A172 (cell line): ENCODE measurements at regions not wholly inside any gene's neighbourhood (a gene's known extent, or its start where the extent isn't known, plus 50 kb on each side); places are given as distances from the start of the nearest gene placed in this dataset.

ENCODE experiments used
- DNase-seq: peaks from one replicate; pipeline ENCODE4 v3.0.0-alpha.2; 2015; ENCODE audit warnings: low spot score

- DNase-seq: no peak
Observed at GRCh38 chr9:107951511-107951910, 461.9 kb upstream of the KLF4 start.

- no peak for DNase-seq
Observed at GRCh38 chr9:107949061-107949460, 459.5 kb upstream of the KLF4 start.

- peak; percentile 61 for DNase-seq
Observed at GRCh38 chr9:107948601-107949000, 459.0 kb upstream of the KLF4 start.

DNA sequence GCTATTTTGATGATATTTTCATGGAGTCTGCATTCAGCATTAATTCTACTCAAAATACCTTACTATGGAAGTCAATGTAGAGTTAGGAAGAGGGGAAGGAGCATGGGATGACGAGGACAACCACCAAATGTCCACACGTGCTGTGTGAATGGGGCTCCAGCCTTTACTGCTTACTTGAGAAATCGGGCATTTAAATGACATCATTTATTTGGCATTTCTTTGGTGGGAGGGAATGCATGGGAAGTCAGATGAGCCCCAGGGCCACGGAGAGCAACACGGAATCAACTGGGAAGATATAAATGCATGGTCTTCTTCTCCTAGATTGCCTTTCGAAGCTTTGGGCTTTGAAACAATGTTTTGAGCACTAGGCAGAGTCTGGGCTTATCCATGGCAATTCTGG lies 458.5 kb upstream of the KLF4 start:
- DNase-seq: peak; percentile 38

GRCh38 chr9:107946364-107947141 lies 457.0 kb upstream of the KLF4 start:
- no peak for DNase-seq

DNA sequence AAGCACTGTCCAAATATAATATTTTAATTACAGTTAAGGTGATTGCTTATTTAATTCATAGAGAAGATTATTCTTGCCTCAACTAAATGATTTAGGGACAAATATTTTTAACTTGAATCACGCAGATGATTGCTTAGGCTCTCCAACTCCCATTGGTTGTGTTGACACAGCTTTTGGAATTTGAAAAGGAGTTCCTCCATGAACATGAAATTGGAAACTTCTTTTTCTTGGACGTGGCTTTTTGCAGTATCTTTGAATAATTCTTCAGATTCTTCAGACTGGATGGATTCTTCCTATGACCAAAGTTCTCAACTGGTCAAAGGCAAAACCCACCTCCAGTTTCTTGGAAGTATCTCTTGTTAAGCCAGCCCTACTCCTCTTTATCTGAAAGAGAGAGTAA lies 456.4 kb upstream of the KLF4 start:
- no peak for DNase-seq

DNA sequence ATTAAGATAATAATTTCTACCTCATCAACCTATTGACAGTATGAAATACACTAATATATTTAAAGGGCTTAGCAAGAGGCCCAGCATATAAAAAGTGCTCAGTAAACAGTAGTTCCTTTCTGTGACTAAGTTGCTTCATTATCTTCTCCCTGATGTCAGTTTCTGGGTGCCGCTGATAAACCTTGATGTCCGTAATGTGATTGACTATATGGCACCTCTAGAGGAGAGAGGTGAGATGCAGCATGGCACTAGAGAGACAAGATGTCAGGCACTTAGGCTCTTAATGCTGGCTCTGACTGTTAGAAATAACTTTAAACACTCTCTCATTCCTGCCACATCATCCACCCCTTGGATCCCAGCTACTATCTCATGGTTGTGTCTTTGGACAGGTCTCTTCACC lies 455.9 kb upstream of the KLF4 start:
- DNase-seq: no peak

DNA sequence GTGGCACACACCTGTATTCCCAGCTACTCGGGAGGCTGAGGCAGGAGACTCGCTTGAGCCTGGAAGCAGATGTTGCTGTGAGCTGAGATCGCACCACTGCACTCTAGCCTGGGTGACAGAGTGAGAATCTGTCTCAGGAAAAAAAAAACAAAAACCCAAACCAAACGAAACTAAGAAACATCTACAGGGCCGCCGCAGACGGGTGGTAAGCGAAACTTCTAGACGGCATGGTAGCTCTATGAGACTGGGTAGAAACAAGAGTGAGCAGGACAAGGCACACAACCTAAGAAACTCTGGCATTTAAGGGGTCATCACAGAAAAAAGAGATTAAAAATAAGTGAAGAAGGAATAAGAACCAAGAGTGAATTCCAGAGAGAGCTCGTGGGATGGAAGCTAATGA lies 454.8 kb upstream of the KLF4 start:
- no peak for DNase-seq

- no peak for DNase-seq
Observed at GRCh38 chr9:107943901-107944300, 454.3 kb upstream of the KLF4 start.

DNA sequence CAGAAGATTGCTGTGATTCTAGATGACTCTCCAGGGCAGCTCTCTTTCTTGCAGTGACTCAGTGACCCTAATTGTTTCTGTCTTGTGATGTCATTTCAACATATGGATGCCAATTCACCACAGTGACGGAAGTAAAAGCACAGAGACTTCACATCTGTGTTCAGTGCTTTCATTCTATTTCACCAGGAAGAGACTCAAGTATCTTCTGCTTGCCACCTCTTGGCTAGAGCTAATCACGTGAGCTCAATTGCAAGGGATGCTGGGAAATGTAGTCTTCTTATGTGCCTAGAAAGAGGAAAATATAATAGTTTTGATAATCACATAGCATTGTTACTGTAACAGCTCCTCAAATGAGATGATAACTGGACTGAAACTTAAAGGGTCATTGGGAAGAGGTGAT lies 453.3 kb upstream of the KLF4 start:
- no peak for DNase-seq

GRCh38 chr9:107942291-107942690 lies 452.7 kb upstream of the KLF4 start:
- DNase-seq: no peak

- no peak for DNase-seq
Observed at GRCh38 chr9:107940616-107941595, 451.3 kb upstream of the KLF4 start.

DNA sequence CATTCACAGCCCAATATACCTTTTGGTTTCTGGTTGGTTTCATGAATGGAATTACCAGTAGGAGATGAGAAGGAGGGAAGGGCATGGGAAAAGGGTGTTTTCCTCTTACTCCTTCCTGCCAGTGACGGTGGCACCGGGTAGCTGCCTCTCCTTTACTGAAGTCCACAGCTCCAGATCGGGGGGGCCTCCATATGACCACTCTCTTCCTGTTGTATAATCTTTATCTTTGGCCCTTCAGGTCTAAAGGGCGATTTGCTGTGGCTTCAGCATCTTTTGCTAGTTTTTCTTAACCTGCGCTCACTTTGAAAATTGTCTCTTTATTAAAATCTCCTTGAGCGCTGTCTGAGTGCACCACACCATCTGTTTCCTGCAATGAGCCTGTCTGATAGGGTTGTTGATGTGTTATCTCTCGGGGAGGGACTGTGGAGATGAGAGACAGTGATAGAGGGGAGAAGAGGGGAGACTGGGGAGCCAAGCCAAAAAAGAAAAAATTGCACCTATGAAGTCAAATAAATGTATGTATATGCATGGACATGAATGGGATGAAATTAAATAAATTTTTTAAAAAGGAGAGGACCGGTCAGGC lies 449.3 kb upstream of the KLF4 start:
- no peak for DNase-seq

GRCh38 chr9:107935931-107936330 lies 446.4 kb upstream of the KLF4 start:
- DNase-seq: no peak

DNA sequence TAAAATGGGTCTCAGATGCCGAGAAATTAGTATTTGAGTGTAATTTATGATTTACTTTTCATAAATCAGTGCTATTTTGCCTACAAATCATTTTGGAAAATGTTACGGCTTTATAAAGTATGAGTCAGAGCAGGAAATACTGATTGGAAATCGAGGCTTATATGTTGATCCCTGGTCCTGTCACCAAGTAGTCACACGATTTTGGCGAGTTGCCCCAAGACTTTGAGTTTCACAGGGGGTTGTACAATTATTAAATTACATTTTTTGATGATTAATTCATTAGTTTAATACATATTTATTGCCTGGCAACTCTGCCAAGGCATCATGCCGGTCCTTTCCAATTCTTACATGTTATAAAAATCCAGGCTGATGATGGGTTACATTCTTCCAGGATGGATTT lies 443.9 kb upstream of the KLF4 start:
- no peak for DNase-seq

DNA sequence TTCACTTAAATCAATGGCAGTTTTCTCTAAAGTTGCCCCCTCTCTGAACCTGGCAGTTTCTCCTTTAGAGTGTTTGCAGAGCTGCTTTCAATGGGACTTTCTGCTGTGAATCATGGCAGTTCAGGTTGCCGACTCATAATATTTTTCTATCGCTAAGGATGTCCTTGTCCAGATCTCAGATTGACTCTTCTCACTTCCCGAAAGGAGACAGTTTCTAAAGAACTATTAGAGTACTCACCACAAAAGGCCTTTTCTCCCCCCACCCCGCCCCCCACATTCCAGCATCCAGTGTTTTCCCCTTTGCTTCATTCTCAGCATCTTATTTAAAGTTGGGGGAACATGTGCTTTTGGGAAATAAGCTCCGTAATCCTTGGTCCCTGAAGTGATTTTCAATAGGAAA lies 443.5 kb upstream of the KLF4 start:
- no peak for DNase-seq

DNA sequence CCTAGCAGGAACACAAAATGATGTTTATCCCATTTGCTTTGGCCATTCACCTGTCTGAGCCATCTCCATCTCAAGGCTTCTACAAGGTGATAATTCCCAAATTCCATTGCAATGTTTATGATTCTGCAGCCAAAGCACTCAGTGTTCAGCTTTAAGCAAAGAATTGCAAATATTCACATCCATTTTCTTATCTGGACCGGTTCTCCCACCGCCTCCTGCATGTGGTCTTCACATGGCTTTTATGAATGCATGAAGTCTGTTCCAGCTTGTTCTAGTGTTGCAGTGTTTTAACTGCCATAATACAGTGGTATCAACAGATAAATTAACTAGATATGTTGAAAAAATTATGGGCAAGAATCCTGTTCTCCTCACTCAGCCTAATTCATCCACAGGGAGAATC lies 443.0 kb upstream of the KLF4 start:
- DNase-seq: no peak

DNA sequence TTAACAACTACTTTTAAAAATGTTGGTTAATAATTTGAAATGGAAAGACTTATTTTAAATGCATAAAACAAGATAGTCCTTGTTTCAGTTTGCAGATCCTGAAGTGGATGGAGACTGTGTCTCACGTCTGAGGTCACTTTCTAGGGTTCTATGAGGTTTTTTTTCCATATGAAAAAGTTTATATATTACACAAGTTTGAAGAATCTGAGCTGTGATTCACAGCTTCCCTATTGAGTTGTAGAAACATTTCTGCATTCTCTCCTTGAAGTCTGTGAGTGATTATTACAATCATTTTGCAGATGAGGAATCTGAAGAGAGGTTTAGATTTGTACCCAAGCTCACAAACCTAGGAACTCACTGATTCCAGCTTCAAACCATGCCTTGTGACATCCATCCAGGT lies 442.5 kb upstream of the KLF4 start:
- DNase-seq: no peak

DNA sequence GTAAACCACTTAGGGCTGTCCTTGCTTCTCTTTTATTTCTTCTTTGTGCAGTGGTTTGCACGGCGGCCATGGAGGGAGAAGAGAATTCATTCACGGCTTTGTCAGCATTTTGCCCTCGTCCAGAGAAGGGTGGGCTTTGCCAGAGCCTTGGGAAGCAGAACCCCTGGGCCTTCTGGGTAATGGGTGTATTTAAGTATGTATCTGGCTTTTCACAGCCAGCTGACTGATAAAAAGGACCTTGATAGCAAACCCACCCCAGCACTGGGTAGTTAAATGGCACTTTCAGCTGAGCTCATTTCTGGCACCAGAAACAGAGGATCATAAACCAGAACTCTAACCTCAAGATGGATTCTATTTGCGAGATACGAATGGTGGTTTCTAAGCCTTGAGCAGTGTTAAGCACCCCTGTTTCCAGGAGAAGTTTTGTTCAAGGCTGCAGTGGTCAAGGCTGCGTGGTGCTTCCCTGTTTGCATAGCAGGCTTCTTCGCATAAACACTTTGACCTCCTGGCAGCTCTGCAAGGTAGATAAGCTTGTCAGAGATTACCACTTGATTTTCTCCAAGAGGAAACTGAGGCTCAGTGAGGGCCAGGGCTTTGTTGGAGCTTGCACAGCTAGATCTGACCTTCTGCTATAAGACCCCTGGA lies 441.6 kb upstream of the KLF4 start:
- DNase-seq: no peak

- DNase-seq: no peak
Observed at GRCh38 chr9:107929443-107929842, 439.9 kb upstream of the KLF4 start.

DNA sequence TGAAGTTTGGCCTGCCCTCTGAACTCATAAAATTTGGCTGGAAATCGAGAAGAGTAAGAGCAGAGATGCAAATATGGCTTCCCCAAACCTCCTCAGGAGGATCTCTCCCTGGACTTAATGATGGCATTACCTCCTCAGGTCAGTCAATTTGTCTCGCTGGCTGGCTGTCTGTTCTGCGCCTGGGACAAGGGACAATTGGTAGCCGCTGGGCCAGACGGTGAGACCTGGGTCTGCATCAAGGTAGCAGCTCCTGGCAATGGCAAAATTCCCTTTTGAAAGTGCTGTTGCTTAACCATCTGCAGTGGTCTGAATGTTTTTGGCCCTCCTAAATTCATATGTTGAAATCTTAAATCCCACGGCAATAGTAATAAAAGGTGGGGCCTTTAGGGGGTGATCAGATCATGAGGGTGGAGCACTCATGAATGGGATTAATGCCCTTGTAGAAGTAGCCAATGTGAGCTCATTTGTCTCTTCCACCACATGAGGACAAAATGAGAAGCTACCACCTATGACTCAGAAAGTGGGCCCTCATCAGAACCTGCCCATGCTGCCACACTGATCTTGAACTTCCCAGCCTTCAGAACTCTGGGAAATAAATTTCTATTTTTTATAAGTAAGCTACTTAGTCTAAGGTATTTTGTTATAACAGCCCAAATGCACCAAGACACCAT lies 439.3 kb upstream of the KLF4 start:
- no peak for DNase-seq

DNA sequence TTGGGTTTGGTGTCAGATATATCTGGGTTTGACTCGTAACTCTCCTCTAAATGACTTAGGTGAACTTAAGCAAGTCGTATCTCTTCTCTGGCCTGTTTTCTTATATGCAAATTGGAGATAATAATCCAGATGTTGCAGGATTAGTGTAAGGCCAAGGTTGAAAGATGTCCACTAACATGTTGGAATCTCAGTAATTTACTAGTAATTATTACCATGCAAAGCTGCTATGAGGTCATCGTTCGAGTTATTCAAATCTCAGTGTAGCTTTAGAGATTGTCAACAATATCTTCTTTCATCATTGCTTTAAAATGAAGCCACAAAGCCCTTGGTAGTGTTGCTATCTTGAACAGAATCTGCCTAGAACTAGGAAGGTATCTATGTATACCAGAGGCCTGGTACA lies 437.7 kb upstream of the KLF4 start:
- DNase-seq: no peak
